ENCODE measurements at regions not wholly inside any gene's neighbourhood (a gene's known extent, or its start where the extent isn't known, plus 50 kb on each side); places are given as distances from the start of the nearest gene placed in this dataset.

DNA sequence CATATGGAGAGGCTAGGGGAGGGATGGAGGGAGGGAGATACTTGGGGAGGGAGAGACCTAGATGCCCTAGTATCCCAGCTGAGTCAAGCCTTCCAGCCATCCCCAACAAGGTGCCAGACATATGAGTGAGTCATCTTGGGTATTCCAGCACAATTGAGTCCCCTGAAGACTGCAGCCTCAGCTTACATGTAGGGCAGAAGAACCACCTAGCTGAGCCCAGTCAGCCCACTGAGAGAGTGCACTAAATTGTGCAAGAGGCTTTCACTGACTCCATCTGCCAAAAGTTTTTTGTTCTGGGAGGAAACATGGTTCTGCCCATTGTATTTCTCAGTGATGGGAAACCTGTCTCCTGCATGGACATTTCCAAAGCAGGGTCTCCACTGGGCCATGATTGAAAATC lies 76.4 kb downstream of the FOXD2 start:
- DNase-seq (no peak), ATAC-seq (no peak)
- no peak overlapping the region for H3K9ac ChIP-seq (ENCODE audit: low read length)
- H3K4me3 ChIP-seq (ENCODE audit: low read length) = no peak overlapping the region
- no peak overlapping the region for H3K4me2 ChIP-seq (ENCODE audit: low read length)
- TF ChIP-seq EZH2phosphoT487 (IDR thresholded peaks at IDR 0.05; ENCODE audit: borderline replicate concordance, low read length) (no peak), EZH2 (IDR thresholded peaks at IDR 0.05; ENCODE audit: low read length, unreplicated experiment) (no peak)
- TF ChIP-seq, protein P1, sequence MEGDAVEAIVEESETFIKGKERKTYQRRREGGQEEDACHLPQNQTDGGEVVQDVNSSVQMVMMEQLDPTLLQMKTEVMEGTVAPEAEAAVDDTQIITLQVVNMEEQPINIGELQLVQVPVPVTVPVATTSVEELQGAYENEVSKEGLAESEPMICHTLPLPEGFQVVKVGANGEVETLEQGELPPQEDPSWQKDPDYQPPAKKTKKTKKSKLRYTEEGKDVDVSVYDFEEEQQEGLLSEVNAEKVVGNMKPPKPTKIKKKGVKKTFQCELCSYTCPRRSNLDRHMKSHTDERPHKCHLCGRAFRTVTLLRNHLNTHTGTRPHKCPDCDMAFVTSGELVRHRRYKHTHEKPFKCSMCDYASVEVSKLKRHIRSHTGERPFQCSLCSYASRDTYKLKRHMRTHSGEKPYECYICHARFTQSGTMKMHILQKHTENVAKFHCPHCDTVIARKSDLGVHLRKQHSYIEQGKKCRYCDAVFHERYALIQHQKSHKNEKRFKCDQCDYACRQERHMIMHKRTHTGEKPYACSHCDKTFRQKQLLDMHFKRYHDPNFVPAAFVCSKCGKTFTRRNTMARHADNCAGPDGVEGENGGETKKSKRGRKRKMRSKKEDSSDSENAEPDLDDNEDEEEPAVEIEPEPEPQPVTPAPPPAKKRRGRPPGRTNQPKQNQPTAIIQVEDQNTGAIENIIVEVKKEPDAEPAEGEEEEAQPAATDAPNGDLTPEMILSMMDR (conservative IDR thresholded peaks at IDR 0.05; ENCODE audit: low read depth, low read length) = no peak
- intact Hi-C loops (cut with micrococcal nuclease) = no loop called here
- H3K27me3 ChIP-seq (ENCODE audit: low read length) = peaks cover 21% of the 10 kb centered on the region
- no peaks in the 10 kb centered on the region for H3K4me1 ChIP-seq (ENCODE audit: insufficient read depth, low read length)
- H4K20me1 ChIP-seq (ENCODE audit: low read length) = no peaks in the 10 kb centered on the region
- no peak overlapping the region for H2AFZ ChIP-seq (ENCODE audit: low read length)
- POLR2A ChIA-PET (ENCODE audit: unreplicated experiment) = no interaction called here
- H3K9me3 ChIP-seq (ENCODE audit: low read length) = no peaks in the 10 kb centered on the region
- CTCF ChIA-PET = no interaction called here
- H3K79me2 ChIP-seq (ENCODE audit: low read length) = no peaks in the 10 kb centered on the region
- no peaks in the 10 kb centered on the region for H3K36me3 ChIP-seq (ENCODE audit: low read depth, low read length)
- H3F3A ChIP-seq (ENCODE audit: low read length, unreplicated experiment) = no peaks in the 10 kb centered on the region
- no TSS peak for BruUV-seq (replicated peaks)
- H3K9me2 ChIP-seq (replicated peaks; ENCODE audit: low read length) = no peaks in the 10 kb centered on the region
- H3K27ac ChIP-seq (ENCODE audit: low read length) = no peak overlapping the region

DNA sequence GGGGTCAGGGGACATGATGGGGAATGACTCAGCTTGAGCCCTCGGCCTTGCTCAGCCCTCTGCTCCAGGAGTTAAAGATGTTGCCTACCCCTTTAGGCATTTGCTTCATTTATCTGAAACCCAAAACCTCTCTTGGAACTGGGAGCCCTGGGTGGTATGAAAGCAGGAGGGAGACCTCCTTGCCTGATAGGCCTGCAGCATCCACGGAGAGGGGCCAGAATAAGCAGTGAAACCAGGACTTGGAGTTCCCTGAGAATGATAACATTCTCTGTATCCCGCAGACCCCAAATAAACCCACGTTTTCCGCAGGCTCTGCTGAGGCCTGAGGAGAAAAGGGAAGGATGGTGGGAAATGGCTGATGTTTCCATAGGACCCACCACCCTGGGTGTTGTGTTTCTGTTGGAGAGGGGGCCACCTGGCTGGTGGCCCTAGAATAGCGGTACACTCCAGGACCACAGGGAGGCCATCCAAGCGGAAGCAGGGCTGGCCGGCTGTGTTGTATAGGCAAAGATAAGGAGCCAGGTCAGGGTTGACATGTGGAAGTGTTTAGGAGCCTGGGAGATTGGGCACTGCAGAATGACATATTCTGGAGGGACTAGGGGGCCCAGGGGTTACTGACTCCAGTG lies 77.4 kb downstream of the FOXD2 start:
- Histone ChIP-seq H3K79me2 (ENCODE audit: low read length) (no peaks in the 10 kb centered on the region), H2AFZ (ENCODE audit: low read length) (no peak overlapping the region), H3K4me1 (ENCODE audit: insufficient read depth, low read length) (no peaks in the 10 kb centered on the region), H3K27ac (ENCODE audit: low read length) (no peak overlapping the region), H3F3A (ENCODE audit: low read length, unreplicated experiment) (no peaks in the 10 kb centered on the region), H4K20me1 (ENCODE audit: low read length) (no peaks in the 10 kb centered on the region), H3K27me3 (ENCODE audit: low read length) (peaks cover 12% of the 10 kb centered on the region), H3K9me2 (replicated peaks; ENCODE audit: low read length) (no peaks in the 10 kb centered on the region), H3K9me3 (ENCODE audit: low read length) (no peaks in the 10 kb centered on the region), H3K36me3 (ENCODE audit: low read depth, low read length) (no peaks in the 10 kb centered on the region), H3K9ac (ENCODE audit: low read length) (no peak overlapping the region), H3K4me2 (ENCODE audit: low read length) (no peak overlapping the region), H3K4me3 (ENCODE audit: low read length) (no peak overlapping the region)
- BruUV-seq (replicated peaks) = no TSS peak
- no peak for DNase-seq
- POLR2A ChIA-PET (ENCODE audit: unreplicated experiment) = no interaction called here
- ATAC-seq = no peak
- CTCF ChIA-PET = no interaction called here
- intact Hi-C loops (cut with micrococcal nuclease) = no loop called here
- no peak for TF ChIP-seq EZH2phosphoT487 (IDR thresholded peaks at IDR 0.05; ENCODE audit: borderline replicate concordance, low read length)
- TF ChIP-seq, protein P1 (conservative IDR thresholded peaks at IDR 0.05; ENCODE audit: low read depth, low read length) = no peak
- TF ChIP-seq EZH2 (IDR thresholded peaks at IDR 0.05; ENCODE audit: low read length, unreplicated experiment) = no peak

DNA sequence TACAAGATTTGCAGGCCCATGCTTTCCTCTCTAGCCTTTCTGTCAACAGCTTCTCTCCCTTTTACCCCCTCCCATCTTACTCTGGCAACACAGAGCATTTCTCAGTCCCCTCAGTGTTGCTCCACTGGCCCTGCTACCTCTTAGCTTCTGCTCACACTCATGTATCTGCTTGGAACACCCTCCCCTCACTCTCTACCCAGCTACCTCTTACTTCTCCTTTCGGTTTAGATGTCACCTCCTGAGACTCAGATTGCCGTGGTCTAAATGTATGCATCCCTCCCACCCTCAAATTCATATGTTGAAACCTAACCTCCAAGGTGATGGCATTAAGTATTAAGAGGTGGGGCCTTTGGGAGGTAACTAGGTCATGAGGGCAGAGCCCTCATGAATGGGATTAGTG lies 80.1 kb downstream of the FOXD2 start:
- ChIA-PET CTCF (interaction anchor here (0.6 kb wide), 1 partner anchor 80 kb away, joined by 5 read pairs; the partner anchor contains the start of gene FOXD2), POLR2A (ENCODE audit: unreplicated experiment) (no interaction called here)
- no peak overlapping the region for H3K9ac ChIP-seq (ENCODE audit: low read length)
- H3K27ac ChIP-seq (ENCODE audit: low read length) = no peak overlapping the region
- DNase-seq (no peak), ATAC-seq (no peak)
- no TSS peak for BruUV-seq (replicated peaks)
- H2AFZ ChIP-seq (ENCODE audit: low read length) = no peak overlapping the region
- no peak overlapping the region for H3K4me2 ChIP-seq (ENCODE audit: low read length)
- no peaks in the 10 kb centered on the region for H3K4me1 ChIP-seq (ENCODE audit: insufficient read depth, low read length)
- H3K27me3 ChIP-seq (ENCODE audit: low read length) = no peaks in the 10 kb centered on the region
- no peaks in the 10 kb centered on the region for H3F3A ChIP-seq (ENCODE audit: low read length, unreplicated experiment)
- no peaks in the 10 kb centered on the region for H4K20me1 ChIP-seq (ENCODE audit: low read length)
- no peaks in the 10 kb centered on the region for H3K36me3 ChIP-seq (ENCODE audit: low read depth, low read length)
- no peaks in the 10 kb centered on the region for H3K79me2 ChIP-seq (ENCODE audit: low read length)
- intact Hi-C loops (cut with micrococcal nuclease) = no loop called here
- TF ChIP-seq, protein P1 (conservative IDR thresholded peaks at IDR 0.05; ENCODE audit: low read depth, low read length) = no peak
- TF ChIP-seq EZH2phosphoT487 (IDR thresholded peaks at IDR 0.05; ENCODE audit: borderline replicate concordance, low read length) (no peak), EZH2 (IDR thresholded peaks at IDR 0.05; ENCODE audit: low read length, unreplicated experiment) (no peak)
- H3K4me3 ChIP-seq (ENCODE audit: low read length) = no peak overlapping the region
- no peaks in the 10 kb centered on the region for H3K9me2 ChIP-seq (replicated peaks; ENCODE audit: low read length)
- H3K9me3 ChIP-seq (ENCODE audit: low read length) = no peaks in the 10 kb centered on the region
